Mesothelial cell of epicardium (in vitro differentiated cells): ENCODE measurements at regions not wholly inside any gene's neighbourhood (a gene's known extent, or its start where the extent isn't known, plus 50 kb on each side); places are given as distances from the start of the nearest gene placed in this dataset.

Experiments used
- DNase-seq, 2 experiments: peaks; one replicate each; pipeline ENCODE4 v3.0.0; 2021; ENCODE audit warnings: low spot score in 2 of 2; ENCODE audit not compliant: unreplicated experiment in 2 of 2
- H3K27ac Mint-ChIP-seq: 2 replicates; pipeline ENCODE4 v1.8.0; 2021; ENCODE audit warnings: mixed read lengths
- H3K27me3 Mint-ChIP-seq: 2 replicates; pipeline ENCODE4 v1.8.0; 2021; ENCODE audit warnings: low read depth, mixed read lengths
- H3K36me3 Mint-ChIP-seq: 2 replicates; pipeline ENCODE4 v1.8.0; 2021; ENCODE audit warnings: mixed read lengths
- H3K4me1 Mint-ChIP-seq: 2 replicates; pipeline ENCODE4 v1.8.0; 2021; ENCODE audit warnings: mixed read lengths
- H3K4me3 Mint-ChIP-seq: 2 replicates; pipeline ENCODE4 v1.8.0; 2021; ENCODE audit warnings: mild to moderate bottlenecking, moderate library complexity, mixed read lengths
- H3K9me3 Mint-ChIP-seq: 2 replicates; pipeline ENCODE4 v1.8.0; 2021; ENCODE audit warnings: mixed read lengths
- CTCF ChIP-seq: fragments of 200-600 bp; sonication (generic); IDR thresholded peaks from one replicate; pipeline ENCODE4 v1.5.0; 2021; ENCODE audit warnings: antibody characterized with exemption; ENCODE audit not compliant: unreplicated experiment

GRCh38 chr15:94843060-94843459 is 611.7 kb downstream of the MCTP2 start:
- peaks cover 26% of the 10 kb centered on the region for H3K9me3 Mint-ChIP-seq
- H3K27ac Mint-ChIP-seq = no peak overlapping the region
- H3K4me1 Mint-ChIP-seq = peaks cover 41% of the 10 kb centered on the region
- H3K36me3 Mint-ChIP-seq = peaks cover 19% of the 10 kb centered on the region
- TF ChIP-seq CTCF = no peak
- H3K27me3 Mint-ChIP-seq = no peaks in the 10 kb centered on the region
- DNase-seq = no peak
- H3K4me3 Mint-ChIP-seq = no peak overlapping the region

GRCh38 chr15:94844198-94844537 is 612.8 kb downstream of the MCTP2 start:
- peak overlapping the region; percentile 94 for H3K27ac Mint-ChIP-seq
- no peak for TF ChIP-seq CTCF

GRCh38 chr15:94844538-94845389 is 613.4 kb downstream of the MCTP2 start:
- Mint-ChIP-seq H3K4me3 (peak overlapping the region; percentile 64), H3K27ac (peak overlapping the region; percentile 94), H3K9me3 (peaks cover 35% of the 10 kb centered on the region), H3K36me3 (peaks cover 27% of the 10 kb centered on the region), H3K27me3 (no peaks in the 10 kb centered on the region), H3K4me1 (peaks cover 27% of the 10 kb centered on the region)
- TF ChIP-seq CTCF = no peak
- peak; percentile 54 to 75 for DNase-seq

More at GRCh38 chr15:94844198-94844537, 612.8 kb downstream of the MCTP2 start:
- DNase-seq = no peak
- Mint-ChIP-seq H3K9me3 (peaks cover 29% of the 10 kb centered on the region), H3K27me3 (no peaks in the 10 kb centered on the region), H3K4me3 (peak overlapping the region; percentile 37), H3K36me3 (peaks cover 22% of the 10 kb centered on the region), H3K4me1 (peaks cover 29% of the 10 kb centered on the region)

GRCh38 chr15:94845390-94845716 is 614.0 kb downstream of the MCTP2 start:
- no peak for DNase-seq
- TF ChIP-seq CTCF = no peak
- Mint-ChIP-seq H3K36me3 (peaks cover 31% of the 10 kb centered on the region), H3K27me3 (no peaks in the 10 kb centered on the region), H3K27ac (peak overlapping the region; percentile 94), H3K4me3 (peak overlapping the region; percentile 64), H3K4me1 (peaks cover 27% of the 10 kb centered on the region), H3K9me3 (peaks cover 41% of the 10 kb centered on the region)

GRCh38 chr15:94847325-94847724 is 616.0 kb downstream of the MCTP2 start:
- H3K27me3 Mint-ChIP-seq = no peaks in the 10 kb centered on the region
- peaks cover 47% of the 10 kb centered on the region for H3K9me3 Mint-ChIP-seq
- peaks cover 21% of the 10 kb centered on the region for H3K4me1 Mint-ChIP-seq
- H3K4me3 Mint-ChIP-seq = no peak overlapping the region
- no peak for TF ChIP-seq CTCF
- H3K36me3 Mint-ChIP-seq = peaks cover 28% of the 10 kb centered on the region
- DNase-seq = no peak
- H3K27ac Mint-ChIP-seq = no peak overlapping the region
